GM19467 (cell line): ENCODE measurements at regions not wholly inside any gene's neighbourhood (a gene's known extent, or its start where the extent isn't known, plus 50 kb on each side); places are given as distances from the start of the nearest gene placed in this dataset.
A peak's percentile ranks its signal among the peaks of the same experiment; 100 is the strongest.

Experiments used
- ATAC-seq: cut with Tn5 transposase; IDR thresholded peaks from one replicate; pipeline ENCODE4 v1.9.1; 2021; ENCODE audit warnings: mild to moderate bottlenecking, moderate library complexity; ENCODE audit not compliant: unreplicated experiment

DNA sequence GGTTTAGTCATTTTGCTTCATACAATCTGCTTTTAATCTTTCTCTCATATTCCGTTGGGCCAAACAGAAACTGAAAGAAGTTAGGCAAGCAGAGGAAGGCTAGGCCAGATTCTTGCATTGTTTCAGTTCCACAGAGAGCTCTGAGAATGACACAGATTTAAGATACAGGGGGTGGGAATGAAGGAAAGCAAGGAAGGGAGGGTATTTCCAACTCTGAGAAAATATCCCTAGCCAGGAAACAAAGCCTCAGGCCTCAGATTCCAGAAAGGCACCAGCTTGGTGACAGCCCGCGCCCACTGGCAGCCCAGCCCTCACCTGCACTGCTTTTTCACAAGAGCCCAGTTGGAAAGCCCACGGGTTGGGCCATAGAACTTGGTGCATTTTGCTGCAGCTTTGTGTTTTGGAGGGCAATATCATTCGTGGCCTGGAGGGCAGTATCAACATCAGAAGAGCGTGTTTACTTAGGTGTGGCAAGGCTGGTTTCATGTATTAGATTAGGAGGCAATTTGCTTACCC lies 63.5 kb downstream of the ENC1 start:
- ATAC-seq: peak; percentile 86

DNA sequence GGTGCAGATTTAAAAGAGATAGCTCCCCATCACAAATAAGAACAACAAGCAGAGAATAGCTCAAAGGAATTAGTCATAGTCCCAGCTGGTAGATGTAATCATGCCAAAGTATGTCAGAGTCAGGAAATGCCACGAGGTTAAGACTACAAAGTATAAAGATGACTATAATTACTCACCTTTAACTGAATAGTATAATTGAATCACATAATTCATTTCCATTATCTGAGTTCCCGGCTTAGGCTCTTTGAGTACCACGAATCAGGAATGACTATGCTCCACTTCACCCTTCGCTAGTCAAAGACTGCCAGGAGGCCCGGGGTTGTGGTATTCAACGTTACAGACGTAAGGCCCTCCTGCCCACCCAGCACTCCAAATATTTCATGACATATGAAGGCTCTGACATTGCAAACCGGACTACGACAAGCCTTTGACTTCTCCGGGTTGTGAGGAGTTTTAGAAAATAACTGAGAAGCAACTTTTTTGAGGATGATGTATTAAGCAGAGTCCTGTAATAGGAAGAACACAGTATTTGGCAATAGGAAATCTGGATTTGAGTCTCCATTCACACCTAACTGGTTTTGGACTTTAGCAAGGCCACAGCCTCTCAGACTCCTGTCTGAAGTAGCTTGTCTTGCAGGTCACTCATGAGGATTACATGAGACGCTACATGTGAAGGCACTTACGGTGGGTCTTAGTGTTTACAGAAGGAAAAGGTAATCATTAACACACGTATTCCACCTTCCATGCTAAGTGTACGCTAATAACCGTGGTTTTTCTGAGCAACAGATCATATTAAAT lies 64.6 kb downstream of the ENC1 start:
- ATAC-seq: no peak

DNA sequence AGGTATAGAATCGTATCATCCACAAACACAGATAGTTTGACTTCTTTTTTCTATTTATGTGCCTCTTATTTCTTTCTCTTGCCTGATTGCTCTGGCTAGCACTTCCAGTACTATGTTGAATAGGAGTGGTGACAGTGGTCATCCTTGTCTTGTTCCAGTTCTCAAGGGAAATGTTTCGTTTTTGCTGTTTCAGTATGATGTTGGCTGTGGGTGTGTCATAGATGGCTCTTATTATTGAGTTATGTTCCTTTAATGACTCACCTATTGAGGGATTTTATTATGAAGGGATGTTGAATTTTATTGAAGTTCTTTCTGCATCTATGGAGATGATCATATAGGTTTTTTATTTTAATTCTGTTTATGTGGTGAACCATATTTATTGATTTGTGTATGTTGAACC lies 70.3 kb downstream of the ENC1 start:
- no peak for ATAC-seq

DNA sequence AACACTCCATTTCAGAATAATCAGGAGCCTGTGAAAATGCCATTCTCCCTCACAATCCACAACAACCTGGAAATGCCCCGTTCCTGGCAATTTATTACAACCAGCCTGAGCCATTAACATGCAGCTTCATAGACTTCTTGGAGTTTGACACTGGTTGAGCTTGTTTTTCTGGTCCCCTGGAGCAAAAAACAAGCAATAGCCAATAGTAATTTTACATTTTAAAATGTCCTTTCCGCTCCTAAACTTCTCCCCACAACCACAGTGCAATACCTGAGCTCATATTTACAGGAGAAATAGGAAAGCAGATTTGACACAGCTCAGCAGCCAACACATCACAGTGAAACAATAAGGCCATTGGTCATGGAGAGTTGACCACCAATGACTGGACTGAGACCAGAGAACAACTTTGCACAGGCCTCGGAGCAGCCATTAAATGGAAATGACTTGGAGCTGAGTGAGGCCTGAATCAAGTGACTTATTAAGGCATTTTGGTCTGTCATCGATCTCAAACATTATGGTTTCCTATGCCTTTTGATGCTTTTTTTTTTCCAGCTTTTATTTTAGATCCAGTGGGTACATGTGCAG lies 73.0 kb downstream of the ENC1 start:
- ATAC-seq: no peak

DNA sequence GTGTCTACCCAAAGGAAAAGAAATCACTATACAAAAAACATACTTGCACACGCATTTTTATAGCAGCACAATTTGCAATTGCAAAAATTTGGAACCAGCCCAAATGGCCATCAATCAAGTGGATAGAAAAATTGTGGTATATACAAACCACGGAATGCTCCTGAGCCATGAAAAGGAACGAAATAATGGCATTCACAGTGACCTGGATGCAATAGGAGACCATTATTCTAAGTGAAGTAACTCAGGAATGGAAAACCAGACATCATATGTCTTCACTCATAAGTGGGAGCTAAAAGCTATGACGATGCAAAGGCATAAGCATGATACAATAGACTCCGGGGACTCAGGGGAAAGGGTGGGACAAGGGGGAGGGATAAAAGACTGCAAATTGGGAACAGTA lies 78.4 kb downstream of the ENC1 start:
- no peak for ATAC-seq

DNA sequence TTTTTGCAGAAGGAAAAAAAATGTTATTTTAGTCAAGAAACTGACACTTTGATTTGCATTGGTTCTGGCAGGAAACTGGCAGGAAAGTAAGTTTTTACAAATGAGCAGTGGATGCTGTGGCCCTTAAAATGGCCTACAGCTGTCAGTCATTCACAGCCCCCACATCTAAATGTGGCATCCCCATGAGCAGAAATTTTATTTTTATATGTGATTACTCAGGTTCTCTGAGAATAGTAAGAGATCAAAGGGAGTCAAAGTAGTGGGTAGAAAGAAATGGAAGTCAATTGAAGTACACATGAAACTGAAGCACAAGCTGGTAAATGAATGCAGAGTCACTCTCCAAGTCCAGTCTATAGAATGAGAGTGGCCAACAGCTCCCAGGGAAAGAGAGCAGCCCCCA lies 80.3 kb downstream of the ENC1 start:
- no peak for ATAC-seq

DNA sequence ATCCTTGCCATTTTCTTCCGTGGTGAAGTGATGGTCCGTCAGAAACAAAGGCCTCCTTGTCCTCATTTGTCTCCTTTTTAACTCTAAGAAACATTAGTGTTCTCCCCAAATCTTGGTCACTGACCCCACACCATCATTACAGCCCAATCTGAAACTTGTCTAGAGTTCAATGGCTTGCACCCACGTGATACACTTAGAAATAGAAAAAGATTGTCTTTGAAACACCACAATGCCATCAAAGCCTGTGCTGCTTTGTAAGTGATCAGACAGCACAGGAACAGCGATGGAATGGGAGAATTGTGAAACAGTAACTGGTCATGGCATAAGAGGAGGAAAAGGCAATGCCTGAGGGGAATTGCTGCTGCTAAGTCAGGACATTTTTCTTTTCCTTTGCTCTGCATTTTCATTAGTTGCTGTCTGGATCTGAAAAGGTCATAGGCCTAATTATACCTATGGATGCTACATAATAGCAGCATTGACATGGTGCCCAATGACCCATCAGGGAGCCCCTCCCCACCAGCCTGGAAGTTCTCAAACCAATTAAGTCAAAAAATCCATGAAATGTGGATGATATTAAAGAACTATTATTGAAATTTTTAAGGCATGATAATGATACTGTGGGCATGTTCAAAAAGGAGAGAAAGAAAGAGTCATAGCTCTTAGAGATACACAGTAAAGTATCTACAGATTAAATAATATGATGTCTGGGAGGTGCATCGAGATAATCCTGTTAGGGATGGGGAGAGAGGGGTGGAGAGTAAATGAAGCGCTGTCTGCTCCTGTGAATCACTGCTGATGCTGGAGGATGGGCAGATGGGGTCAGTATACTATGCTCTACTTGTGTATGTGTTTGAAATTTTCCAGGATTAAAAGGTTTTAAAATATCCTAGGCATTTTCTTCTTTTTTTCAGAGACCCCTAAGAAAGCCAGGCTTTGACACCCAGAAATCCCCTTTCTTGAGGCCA lies 83.6 kb downstream of the ENC1 start:
- no peak for ATAC-seq

DNA sequence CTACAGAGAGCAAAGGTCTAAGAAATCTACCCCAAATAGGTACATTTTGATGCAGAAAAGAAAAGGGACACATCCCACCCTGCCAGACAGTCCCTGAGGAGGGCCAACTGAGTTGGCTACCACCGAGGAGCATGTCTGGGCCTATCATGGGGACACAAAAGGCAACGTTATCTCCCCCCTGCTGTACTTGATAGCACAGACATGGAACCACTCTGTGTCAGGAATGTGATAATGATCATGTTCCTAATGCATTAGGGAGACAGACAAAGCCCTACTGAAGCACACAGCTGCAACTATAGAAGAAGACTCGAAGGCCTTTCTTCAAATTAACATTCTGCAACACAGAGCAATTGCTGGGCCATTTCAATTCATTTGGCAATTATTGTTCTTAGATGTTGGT lies 84.5 kb downstream of the ENC1 start:
- ATAC-seq: no peak

DNA sequence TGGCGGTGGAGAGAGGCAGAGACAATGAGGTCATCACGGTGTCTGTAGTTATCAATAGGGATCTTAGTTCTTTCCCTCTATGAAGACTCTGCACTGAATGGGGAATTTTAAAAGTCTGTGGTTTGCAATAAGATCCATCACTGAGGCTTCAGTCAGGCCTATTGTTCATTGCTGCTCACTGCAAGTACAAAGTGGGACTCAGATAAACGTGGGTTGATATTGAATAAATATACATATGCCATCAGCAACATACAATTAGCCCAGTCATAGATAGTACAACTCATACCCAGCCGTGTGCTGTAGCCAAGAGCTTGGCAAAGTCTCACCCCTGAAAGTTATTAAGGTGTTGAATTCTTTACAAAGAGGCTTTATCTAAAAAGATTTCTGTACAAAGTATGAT lies 88.4 kb downstream of the ENC1 start:
- ATAC-seq: no peak

DNA sequence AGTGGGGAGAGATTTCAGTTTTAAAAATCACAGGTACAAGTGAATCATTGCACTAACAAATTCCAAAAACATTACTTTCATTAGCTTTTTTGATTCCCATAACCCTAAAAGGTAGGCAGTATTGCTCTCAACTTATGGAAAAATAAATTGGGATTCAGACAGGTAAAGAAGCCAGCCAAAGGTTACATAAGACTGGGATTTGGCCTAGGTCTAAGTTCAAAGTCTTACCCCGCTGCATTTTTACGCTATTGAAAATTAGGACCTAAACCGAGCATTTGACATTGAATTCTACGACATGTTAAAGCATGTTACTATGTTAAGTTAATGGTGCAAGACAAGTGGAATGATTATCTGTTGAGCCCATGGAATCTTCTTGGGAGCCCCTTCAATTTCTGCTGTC lies 89.6 kb downstream of the ENC1 start:
- ATAC-seq: no peak

DNA sequence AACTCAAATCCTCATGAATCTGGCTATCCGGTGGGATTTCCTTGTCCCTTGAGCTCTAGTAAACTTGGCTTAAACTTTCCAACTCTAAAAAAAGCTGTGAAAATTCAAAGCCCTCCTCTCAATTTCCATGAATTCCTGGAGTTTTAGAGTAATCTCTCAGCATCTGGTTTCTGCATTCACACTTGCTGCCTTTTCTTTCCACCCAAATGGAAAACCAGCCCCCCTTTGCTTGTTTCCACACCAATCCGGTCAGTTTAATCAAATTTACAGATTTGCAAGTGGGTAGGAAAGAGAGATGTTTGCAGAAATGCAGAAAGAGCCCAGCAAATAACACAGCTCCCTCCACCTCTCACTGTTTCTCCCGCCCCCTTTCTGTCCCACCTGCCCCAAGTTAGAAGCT lies 91.1 kb downstream of the ENC1 start:
- no peak for ATAC-seq

DNA sequence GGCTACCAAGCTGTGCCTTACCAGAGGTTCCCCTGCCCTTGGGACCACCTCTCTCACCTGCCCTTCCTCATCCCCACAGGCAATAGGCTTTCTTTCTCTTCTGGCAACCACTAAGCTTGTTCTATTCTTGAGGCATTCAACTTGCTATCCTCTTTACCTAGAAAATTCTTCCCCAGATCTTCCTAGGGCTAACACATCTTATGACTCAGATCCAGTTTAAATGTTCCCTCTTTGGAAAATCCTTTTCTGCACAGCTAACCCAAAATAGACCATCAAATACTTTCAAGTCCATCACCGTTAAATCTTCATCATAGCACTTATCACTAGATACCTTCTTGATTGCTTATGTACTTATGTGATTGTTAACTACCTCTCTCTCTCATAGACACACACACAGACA lies 93.7 kb downstream of the ENC1 start:
- ATAC-seq: no peak

DNA sequence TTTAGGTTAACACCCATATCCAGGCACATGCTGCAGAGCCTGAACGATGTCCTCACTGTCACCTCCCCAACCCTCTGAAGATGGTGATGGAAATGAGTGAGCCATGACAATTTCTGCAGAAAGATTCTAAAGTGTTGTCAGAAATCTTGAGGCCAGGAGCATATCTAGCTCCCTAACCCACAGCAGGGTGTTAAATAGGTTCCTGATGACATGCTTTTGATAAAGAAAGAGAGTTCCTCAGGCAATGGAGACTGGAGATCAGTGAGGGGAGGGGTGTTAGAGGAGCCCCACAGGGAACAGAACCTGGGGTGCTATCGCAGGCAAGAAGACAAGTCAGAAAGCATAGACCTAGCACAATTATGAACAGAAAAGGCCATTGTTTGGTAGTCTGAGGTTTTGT lies 95.7 kb downstream of the ENC1 start:
- no peak for ATAC-seq

DNA sequence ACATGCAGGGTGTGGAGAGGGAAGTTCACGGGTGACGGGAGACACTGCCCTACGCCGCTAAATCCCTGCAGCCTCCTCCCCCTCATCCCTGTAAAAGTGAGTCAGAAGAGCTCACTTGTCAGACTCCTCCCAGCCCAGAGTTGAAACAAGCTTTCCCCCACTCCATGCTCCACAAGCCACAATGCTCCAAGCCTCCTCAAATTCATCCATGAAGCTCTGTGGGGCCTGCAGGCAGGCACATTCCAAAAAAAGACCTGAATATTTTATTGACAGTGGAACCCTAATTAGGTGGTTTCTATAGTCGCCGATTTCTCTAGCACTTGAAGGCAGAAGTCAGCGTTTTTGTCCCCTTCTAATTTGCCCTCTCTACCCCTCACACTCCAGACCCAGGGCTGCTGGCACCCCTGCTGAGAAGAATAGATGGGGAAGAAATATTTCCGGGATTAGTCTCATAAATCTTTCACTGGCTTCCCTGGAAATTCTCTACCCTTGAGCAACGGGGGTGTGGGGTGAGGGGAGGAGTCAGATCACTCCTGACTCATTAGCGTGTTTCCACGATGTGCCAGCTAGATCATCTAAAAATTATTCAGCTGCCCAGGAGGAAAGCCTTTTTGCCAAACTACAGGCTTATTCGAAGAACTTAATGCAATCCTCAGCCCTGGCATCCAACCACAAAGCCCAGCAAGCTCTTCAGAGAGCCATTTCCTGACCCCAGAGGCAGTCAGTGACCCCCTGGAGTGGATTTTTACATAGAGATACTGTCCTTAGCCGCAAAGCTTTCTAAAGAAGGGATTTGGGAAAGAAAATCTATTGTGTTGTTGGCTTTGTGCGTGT lies 97.1 kb downstream of the ENC1 start:
- no peak for ATAC-seq

DNA sequence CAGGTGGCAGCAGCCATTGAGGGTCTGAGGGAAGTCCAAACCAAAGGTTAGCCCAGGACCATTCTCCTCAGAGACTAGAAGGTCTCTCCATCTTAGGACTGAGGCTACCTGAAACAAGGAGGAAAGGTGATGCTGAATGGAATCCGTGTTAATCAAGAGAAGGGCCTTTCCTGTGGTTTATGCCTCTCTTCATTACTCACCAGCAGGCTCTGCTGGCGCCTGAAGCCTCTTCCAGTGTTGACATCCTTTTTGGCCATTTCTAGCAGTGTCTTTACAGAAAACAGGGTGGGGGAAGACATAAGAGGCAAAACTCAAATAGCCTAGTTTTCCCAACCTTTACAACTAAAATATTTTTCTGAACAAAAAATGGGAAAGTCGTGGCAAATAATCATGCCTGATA lies 98.0 kb downstream of the ENC1 start:
- ATAC-seq: no peak

DNA sequence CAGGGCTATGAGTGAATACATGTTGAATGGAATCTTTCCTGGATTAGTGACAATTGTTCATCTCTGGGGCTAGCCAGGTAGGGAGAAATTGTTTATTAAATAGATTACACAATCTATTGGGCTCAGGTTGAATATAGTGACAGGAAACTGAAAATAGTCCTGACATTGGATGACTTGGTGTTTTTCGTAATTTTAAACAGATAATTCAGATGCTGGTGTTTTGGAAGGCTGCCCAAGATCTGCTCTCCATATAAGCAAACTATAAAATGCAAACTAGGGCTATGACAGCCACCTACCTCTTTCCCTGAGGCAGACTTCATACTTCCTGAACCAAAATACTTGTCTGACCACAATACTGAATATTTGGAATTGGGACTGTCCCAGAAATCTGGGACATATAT lies 99.1 kb downstream of the ENC1 start:
- no peak for ATAC-seq

DNA sequence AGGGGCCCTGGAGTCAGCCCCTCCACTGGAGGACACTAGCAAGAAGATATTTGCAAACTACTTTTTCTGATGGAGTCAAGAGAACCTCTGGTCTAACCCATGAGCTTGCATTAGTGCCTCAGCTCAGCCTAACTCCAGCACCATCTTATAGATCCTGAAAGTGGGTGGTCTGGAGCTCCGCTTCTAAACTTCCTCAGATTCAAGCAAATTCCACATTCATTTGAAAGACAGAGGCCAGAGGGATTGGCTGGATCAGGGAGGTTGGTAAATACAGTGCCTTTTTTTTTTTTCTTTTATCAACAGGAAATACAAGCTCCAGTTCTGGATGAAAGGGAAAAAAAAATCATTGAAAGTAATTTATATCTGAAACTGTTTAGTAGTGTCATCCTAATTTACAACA lies 99.9 kb downstream of the ENC1 start:
- no peak for ATAC-seq

DNA sequence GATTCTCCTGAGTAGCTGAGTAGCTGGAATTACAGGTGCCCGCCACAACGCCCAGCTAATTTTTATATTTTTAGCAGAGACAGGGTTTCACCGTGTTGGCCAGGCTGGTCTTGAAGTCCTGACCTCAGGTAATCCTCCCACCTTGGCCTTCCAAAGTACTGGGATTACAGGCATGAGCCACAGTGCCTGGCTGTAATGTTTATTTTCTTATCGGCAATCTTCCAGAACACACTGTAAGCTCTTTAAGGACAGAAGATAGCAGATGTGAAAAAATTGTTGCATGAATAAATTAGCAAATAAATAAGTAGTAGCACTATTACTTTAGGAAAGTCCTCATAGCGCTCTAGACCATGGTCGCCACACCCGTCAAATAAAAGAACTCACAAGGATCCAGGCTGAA lies 100.5 kb downstream of the ENC1 start:
- no peak for ATAC-seq

DNA sequence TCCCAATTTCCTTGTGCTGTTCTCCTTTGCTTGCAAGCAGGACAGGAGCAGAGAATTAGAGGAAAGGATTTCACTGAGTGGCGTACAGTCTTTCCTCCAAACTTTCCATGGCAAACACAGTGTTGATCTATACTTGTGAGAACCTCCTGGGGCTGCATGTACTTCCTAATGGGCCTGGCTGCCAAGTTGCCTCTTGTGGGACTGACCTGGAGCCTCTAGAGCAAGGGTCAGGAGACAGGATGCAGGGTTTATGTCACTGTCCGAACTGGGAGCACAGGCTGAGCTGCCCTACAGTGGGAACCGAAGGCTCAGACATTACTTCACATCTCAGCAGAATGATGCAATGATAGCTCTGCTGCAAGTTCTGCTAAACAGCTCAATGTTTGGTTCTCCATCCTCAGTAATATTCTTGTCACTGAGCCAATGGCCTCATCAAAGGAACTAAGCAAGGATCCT lies 102.3 kb downstream of the ENC1 start:
- no peak for ATAC-seq

DNA sequence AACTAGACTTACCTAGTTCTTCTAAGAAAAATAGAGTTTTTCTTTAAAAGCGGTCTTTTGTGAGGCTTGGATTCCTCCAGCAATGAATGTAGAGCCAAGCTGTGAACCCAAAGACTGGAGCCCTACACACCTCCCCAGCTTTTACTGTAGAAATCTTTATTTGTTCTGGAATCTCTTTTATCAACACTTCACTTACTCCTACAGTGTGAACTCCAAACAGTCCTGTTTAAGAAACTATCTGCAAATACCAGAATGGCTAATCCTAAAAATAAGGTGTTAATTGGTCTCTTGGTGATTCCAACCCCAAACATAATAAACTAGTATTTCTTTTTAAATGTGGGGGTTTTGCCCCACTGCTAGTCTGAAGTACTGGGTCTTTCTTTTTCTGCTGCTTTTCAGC lies 103.9 kb downstream of the ENC1 start:
- no peak for ATAC-seq

DNA sequence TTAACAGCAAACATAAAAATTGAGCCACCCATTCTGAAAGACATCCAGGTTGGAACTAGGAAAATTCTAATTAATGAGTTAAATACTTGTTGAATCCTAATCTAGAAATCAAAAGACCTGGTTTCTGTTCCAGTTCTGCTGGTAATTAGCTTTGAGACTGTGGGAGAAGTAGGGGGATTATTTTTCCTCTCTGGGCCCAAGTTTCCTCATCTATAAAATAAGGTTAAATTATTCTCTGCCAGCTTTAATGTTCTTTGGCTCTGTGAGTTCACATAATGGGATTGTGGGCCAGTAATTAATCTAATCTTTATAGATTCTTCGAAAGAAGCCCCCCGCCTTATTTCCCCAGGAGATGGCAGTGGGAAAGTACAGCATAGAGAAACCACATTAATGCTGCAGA lies 104.6 kb downstream of the ENC1 start:
- ATAC-seq: no peak
